Cardiac muscle cell (in vitro differentiated cells and primary cell): ENCODE measurements at regions not wholly inside any gene's neighbourhood (a gene's known extent, or its start where the extent isn't known, plus 50 kb on each side); places are given as distances from the start of the nearest gene placed in this dataset.
A peak's percentile ranks its signal among the peaks of the same experiment; 100 is the strongest.

Experiments used
- DNase-seq, 2 donors: peaks; one replicate each; pipeline versions ENCODE4 v3.0.0 to v3.0.0-alpha.2; 2010 to 2017; ENCODE audit warnings: low read depth in 1 of 2, low spot score in 1 of 2
- H3K27ac ChIP-seq: fragments of 200-600 bp; sonication (generic); 2 replicates; pipeline ENCODE4 v1.5.1; 2016
- H3K27me3 ChIP-seq: fragments of 200-600 bp; sonication (generic); 2 replicates; pipeline ENCODE4 v1.6.0; 2016; ENCODE audit warnings: control low read depth
- H3K36me3 ChIP-seq: fragments of 200-600 bp; sonication (generic); 2 replicates; pipeline ENCODE4 v1.5.1; 2016; ENCODE audit warnings: control low read depth
- H3K4me1 ChIP-seq: fragments of 200-600 bp; sonication (generic); 2 replicates; pipeline ENCODE4 v1.8.1; 2017; ENCODE audit warnings: low read depth, mild to moderate bottlenecking, mixed run types
- H3K4me3 ChIP-seq: fragments of 200-600 bp; sonication (generic); 2 replicates; pipeline ENCODE4 v1.5.1; 2016; ENCODE audit warnings: mild to moderate bottlenecking
- H3K9me3 ChIP-seq: fragments of 200-600 bp; sonication (generic); 2 replicates; pipeline ENCODE4 v1.5.1; 2017; ENCODE audit warnings: low read depth, mild to moderate bottlenecking, control low read depth
- TF ChIP-seq, protein P1 (sequence below): IDR thresholded peaks from 2 replicates; pipeline ENCODE4 v1.5.1; 2012; ENCODE audit warnings: low read depth, mild to moderate bottlenecking, low read length

DNA sequence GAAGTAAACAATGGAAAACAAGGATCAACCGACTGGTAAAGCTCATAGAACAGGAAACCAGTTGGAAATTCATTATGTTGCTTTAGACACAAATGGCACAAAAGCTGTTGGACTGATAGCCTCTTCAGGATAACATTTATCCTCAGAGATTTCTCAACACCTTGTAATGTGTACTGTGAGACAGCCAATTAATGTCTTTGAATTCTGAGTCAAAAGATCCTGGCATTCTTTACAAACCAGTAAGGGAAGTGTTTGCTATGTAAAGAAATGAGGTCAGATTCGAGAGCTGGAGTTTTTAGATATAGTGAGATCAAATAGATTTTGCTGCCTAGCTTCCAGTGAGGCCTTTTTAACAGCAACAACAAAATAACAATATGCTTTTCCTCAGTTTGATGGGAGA is 439.2 kb downstream of the C6orf118 start:
- Histone ChIP-seq H3K4me3 (no peak overlapping the region), H3K4me1 (no peaks in the 10 kb centered on the region), H3K9me3 (no peaks in the 10 kb centered on the region), H3K27me3 (no peaks in the 10 kb centered on the region), H3K36me3 (no peaks in the 10 kb centered on the region), H3K27ac (no peak overlapping the region)
- TF ChIP-seq, protein P1, sequence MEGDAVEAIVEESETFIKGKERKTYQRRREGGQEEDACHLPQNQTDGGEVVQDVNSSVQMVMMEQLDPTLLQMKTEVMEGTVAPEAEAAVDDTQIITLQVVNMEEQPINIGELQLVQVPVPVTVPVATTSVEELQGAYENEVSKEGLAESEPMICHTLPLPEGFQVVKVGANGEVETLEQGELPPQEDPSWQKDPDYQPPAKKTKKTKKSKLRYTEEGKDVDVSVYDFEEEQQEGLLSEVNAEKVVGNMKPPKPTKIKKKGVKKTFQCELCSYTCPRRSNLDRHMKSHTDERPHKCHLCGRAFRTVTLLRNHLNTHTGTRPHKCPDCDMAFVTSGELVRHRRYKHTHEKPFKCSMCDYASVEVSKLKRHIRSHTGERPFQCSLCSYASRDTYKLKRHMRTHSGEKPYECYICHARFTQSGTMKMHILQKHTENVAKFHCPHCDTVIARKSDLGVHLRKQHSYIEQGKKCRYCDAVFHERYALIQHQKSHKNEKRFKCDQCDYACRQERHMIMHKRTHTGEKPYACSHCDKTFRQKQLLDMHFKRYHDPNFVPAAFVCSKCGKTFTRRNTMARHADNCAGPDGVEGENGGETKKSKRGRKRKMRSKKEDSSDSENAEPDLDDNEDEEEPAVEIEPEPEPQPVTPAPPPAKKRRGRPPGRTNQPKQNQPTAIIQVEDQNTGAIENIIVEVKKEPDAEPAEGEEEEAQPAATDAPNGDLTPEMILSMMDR, result no peak
- no peak for DNase-seq

DNA sequence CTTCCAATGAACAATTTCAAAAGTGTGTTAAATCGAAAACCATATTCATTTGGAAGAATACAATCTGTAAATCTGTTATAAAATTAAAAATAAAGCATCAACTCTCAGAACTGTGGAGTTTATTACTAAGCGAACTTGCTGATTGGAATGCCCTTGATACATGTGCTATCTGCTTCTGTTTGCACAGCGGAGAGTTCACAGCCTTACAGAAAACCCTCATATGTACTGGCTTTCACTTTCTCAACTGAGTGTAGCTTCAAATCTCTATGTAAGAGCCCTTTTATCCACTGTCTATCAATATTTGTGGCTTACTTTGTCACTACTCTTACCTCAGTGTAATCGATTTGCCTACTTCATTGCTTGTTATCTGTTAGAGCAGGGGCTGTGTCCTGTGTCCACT is 447.4 kb downstream of the C6orf118 start:
- H3K9me3 ChIP-seq, result no peaks in the 10 kb centered on the region
- H3K36me3 ChIP-seq, result no peaks in the 10 kb centered on the region
- H3K4me3 ChIP-seq, result no peak overlapping the region
- TF ChIP-seq, protein P1, result no peak
- no peak overlapping the region for H3K27ac ChIP-seq
- DNase-seq, result peak in 1 of 2 donors; percentile 4
- peaks cover 3% of the 10 kb centered on the region for H3K4me1 ChIP-seq
- no peaks in the 10 kb centered on the region for H3K27me3 ChIP-seq

DNA sequence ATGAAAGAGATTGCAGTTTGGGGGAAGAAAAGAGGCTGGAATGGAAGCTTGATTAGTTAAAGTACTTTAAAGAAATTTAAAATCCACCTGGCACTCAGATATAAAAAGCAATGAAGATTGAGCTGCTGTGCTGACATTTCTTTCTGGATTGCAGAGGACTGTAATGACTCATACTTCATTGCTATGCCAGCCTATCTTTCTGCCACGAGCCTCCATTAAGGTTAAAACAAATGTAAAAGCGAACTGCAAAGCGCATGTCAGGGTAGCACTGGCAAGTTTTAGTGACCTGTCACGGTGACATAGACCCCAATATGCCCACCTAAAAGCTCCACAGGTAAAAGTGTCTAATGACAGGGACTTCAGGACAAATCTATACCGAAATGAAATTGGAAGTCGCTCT is 449.6 kb downstream of the C6orf118 start:
- no peaks in the 10 kb centered on the region for H3K27me3 ChIP-seq
- TF ChIP-seq, protein P1, result no peak
- H3K27ac ChIP-seq, result no peak overlapping the region
- no peak overlapping the region for H3K4me3 ChIP-seq
- H3K36me3 ChIP-seq, result no peaks in the 10 kb centered on the region
- peak in 1 of 2 donors; percentile 2 for DNase-seq
- H3K4me1 ChIP-seq, result peaks cover 3% of the 10 kb centered on the region
- no peaks in the 10 kb centered on the region for H3K9me3 ChIP-seq

DNA sequence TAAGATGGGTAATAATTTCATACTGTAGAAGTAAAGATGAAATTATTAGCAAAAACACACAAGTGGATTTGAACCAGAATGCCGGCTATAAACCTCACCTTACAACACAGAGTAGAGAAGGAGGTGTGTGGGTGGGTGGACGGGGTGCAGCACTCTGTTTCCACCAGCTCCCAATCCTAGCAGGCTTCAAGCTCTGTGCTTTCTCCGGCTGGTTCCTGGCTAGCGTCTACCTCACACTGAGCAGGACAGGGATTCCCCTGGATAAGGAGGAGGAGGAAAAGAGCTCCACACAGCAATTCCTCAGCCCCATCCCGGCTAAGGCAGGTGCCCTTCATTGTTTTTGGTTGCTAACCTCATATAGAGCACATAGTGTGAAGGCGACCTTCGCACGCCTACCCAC is 453.3 kb downstream of the C6orf118 start:
- Histone ChIP-seq H3K4me3 (no peak overlapping the region), H3K27me3 (no peaks in the 10 kb centered on the region), H3K27ac (no peak overlapping the region), H3K9me3 (no peaks in the 10 kb centered on the region), H3K36me3 (no peaks in the 10 kb centered on the region), H3K4me1 (peaks cover 3% of the 10 kb centered on the region)
- TF ChIP-seq, protein P1, result no peak
- DNase-seq, result peak in 1 of 2 donors; percentile 11

DNA sequence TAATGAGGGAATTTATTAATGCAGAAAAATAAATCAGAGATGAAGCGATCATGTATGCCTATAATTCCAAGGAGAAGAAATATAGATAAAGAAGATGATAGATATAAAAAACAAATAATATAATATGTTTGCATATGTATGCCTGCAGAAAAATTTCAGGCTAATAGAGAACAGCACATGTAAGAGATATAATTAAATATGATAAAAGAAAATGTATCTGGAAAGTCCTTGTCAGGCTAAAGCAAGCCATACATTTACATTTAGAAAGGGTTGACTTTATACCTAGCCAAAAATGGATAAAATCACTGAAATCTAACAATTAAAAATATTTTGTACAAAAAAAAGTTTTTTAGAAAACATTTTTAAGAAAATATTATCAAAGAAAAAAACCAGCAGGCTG is 454.1 kb downstream of the C6orf118 start:
- TF ChIP-seq, protein P1, result no peak
- Histone ChIP-seq H3K27ac (no peak overlapping the region), H3K9me3 (no peaks in the 10 kb centered on the region), H3K27me3 (no peaks in the 10 kb centered on the region), H3K4me1 (peaks cover 3% of the 10 kb centered on the region), H3K4me3 (no peak overlapping the region), H3K36me3 (no peaks in the 10 kb centered on the region)
- DNase-seq, result no peak

DNA sequence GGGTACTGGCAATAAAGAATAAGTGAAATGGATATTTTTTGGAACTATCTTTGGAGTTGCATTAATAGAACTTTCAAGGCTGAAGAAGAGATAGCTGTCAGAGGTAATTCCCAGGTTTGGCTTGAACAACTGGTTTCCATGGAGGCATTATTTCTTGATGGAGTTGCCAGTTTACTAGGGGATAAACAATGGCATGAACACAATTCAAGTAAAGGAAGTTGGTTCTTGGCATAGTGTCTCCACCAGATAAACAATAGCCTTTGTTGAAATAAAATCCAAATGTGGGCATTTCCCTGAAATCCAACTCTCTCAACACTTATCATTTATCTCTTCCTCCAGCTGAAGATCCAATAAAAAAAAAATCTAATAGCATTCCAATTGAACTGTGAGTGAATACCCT is 454.9 kb downstream of the C6orf118 start:
- H3K4me1 ChIP-seq, result peaks cover 1% of the 10 kb centered on the region
- H3K36me3 ChIP-seq, result no peaks in the 10 kb centered on the region
- DNase-seq, result no peak
- no peaks in the 10 kb centered on the region for H3K27me3 ChIP-seq
- TF ChIP-seq, protein P1, result no peak
- H3K4me3 ChIP-seq, result no peak overlapping the region
- no peaks in the 10 kb centered on the region for H3K9me3 ChIP-seq
- H3K27ac ChIP-seq, result no peak overlapping the region
